ENCODE measurements at regions not wholly inside any gene's neighbourhood (a gene's known extent, or its start where the extent isn't known, plus 50 kb on each side); places are given as distances from the start of the nearest gene placed in this dataset.

DNA sequence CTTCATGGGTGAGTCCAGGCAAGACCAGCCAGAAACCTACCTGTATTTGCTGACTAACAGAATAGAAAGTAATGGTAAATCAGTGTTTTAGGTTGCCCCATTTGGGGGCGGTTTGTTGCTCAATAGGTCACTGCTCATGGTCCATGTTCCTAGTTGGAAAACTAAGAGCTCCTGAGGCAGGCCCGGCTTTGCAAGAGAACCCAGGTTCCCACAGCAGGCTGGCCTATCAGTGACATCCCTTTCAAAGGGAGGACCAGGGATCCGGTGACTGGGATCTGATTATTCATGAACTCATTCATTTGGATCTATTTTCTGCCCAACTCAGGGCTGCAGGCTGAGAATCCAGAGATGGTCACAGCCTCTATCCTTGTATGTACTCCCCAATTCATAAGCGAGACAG lies 163.9 kb downstream of the WNT7A start:
- DNase-seq (ENCODE audit: missing footprints) (no peak), ATAC-seq (no peak)
- intact Hi-C loops (cut with DNase I) = no loop called here

DNA sequence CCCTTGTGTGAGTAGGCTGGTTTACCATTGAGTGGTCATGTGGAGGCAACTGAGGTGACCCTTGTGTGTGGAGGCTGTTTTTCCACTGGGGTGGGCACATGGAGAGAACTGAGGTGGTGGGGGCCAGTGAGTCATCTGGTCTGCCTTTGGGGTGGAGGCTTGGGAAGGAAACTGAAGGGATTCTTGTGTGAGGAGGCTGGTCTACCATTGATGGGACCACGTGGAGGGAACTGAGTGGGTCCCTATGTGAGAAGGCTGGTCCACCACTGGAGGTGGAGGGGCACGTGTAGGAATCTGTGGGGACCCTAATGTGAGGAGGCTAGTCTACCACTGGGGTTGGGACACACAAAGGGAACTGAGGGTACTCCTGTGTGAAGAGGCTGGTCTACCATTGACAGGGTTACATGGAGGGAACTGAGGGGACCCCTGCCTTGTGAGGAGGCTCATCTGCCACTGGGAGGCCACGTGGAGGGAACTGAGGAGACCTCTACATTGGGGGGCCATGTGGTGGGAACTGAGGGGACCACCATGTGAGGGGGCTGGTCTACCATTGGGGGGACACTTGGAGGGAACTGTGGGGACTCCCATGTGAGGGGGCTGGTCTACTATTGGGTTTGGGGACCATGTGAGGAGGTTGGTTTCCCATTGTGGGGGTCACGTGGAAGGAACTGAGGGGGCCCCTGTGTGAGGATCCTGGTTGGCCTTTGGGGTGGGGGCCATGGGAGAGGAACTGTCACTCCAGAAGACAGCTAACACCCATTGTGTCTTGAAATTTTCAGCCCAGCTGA lies 164.5 kb downstream of the WNT7A start:
- ATAC-seq (no peak), DNase-seq (ENCODE audit: missing footprints) (no peak)
- intact Hi-C loops (cut with DNase I) = no loop called here

DNA sequence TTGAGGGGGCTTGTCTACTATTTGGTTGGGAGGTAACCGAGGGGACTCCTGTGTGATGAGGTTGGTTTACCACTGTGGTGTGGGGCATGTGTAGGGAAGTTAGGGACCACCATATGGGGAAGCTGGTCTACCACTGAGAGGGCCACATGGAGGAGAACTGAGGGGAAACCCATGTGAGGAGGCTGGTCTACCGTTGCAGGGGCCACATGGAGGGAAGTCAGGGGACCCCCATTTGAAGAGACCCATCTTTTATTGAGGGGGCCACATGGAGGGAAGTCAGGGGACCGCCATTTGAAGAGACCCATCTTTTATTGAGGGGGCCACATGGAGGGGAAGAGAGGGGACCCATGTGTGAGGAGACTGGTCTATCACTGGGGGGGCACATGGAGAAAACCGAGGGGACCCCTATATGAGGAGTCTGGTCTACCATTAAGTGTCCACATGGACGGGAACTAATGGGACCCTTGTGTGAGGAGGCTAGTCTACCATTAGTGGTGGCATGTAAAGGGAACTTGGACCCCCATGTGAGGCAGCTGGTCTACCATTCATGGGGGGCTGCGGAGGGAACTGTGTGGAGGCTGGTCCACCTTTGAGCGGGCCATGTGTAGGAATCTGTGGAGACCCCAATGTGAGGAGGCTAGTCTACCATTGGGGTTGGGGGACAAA lies 165.5 kb downstream of the FBLN2 start:
- DNase-seq (ENCODE audit: missing footprints) (no peak), ATAC-seq (no peak)
- intact Hi-C loops (cut with DNase I) = no loop called here

GRCh38 chr3:13713396-13713795 lies 164.5 kb downstream of the FBLN2 start:
- intact Hi-C loops (cut with DNase I) = no loop called here
- no peak for DNase-seq (ENCODE audit: missing footprints)
- ATAC-seq = no peak

GRCh38 chr3:13712682-13713180 lies 163.8 kb downstream of the FBLN2 start:
- no peak for DNase-seq (ENCODE audit: missing footprints)
- intact Hi-C loops (cut with DNase I) = no loop called here
- ATAC-seq = no peak

GRCh38 chr3:13711911-13712650 lies 163.2 kb downstream of the FBLN2 start:
- intact Hi-C loops (cut with DNase I) = no loop called here
- ATAC-seq (no peak), DNase-seq (ENCODE audit: missing footprints) (no peak)

DNA sequence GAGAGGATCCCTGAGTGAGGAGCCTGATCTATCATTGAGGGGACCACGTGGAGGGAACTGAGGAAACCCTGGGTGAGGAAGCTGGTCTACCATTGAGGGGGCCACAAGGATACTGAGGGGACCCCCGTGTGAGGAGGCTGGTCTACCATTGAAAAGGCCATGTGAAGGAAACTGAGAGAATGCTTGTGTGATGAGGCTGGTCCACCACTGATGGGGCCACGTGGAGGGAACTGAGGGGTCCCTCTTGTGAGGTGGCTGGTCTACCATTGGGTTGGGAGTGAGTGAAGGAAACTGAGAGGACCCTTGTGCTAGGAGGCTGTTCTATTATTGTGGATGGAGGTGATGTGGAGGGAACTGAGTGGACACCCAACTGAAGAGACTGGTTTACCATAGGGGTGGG lies 161.3 kb downstream of the FBLN2 start:
- DNase-seq (ENCODE audit: missing footprints) = no peak
- intact Hi-C loops (cut with DNase I) = no loop called here
- ATAC-seq = no peak

GRCh38 chr3:13709706-13710105 lies 160.8 kb downstream of the FBLN2 start:
- no peak for DNase-seq (ENCODE audit: missing footprints)
- ATAC-seq = no peak
- intact Hi-C loops (cut with DNase I) = no loop called here

GRCh38 chr3:13708871-13709595 lies 160.1 kb downstream of the FBLN2 start:
- no peak for DNase-seq (ENCODE audit: missing footprints)
- intact Hi-C loops (cut with DNase I) = no loop called here
- no peak for ATAC-seq

DNA sequence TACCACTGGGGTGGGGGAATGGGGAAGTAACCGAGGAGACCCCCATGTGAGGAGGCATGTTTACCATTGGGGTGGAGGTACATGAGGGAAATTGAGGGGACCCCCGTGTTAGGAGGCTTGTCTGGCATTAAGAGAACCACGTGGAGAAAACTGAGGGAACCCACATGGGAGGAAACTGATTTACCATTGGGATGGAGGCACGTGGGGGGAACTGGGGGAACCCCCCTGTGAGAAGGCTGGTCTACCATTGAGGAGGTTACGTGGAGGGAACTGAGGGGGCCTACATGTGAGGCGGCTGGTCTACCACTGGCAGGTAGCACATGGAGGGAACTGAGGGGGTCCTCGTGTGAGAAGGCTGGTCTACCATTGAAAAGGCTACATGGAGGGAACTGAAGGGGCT lies 159.4 kb downstream of the FBLN2 start:
- DNase-seq (ENCODE audit: missing footprints) (no peak), ATAC-seq (no peak)
- intact Hi-C loops (cut with DNase I) = no loop called here

DNA sequence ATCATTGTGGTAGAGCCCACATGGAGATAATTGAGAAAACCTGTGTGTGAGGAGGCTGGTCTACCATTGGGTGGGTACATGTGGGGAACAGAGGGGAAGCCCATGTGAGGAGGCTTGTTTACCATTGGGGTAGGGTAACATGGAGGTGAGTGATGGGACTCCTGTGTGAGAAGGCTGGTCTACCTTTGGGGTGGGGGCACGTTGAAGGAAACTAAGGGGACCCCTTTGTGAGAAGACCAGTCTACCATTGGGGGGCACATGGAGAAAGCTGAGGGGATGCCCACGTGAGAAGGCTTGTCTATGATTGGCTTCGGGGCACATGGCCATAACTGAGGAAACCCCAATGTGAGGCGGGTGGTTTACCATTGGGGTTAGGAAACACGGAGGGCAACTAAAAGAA lies 158.5 kb downstream of the FBLN2 start:
- DNase-seq (ENCODE audit: missing footprints) = no peak
- no peak for ATAC-seq
- intact Hi-C loops (cut with DNase I) = no loop called here

GRCh38 chr3:13706886-13707285 lies 158.0 kb downstream of the FBLN2 start:
- no peak for DNase-seq (ENCODE audit: missing footprints)
- intact Hi-C loops (cut with DNase I) = no loop called here

DNA sequence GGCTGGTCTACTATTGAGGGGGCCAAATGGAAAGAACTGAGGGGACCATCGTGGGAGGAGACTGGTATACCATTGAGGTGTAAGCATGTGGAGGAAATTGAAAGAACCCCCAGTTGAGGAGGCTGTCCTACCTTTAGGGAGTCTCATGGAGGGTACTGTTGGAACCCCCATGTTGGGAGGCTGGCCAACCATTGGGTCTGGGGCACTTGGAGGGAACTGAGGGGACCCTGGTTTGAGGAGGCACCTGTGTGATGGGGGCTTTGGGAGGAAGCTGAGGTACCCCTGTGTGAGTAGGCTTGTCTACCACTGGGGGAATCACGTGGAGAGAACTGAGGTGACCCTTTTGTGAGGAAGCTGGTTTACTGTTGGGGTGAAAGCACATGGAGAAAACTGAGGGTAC lies 157.5 kb downstream of the FBLN2 start:
- DNase-seq (ENCODE audit: missing footprints) = no peak
- no peak for ATAC-seq
- intact Hi-C loops (cut with DNase I) = no loop called here

More at GRCh38 chr3:13706886-13707285, 158.0 kb downstream of the FBLN2 start:
- no peak for ATAC-seq

- intact Hi-C loops (cut with DNase I) = no loop called here
- DNase-seq (ENCODE audit: missing footprints) = no peak
Measured at GRCh38 chr3:13705702-13706280, 156.9 kb downstream of the FBLN2 start.

DNA sequence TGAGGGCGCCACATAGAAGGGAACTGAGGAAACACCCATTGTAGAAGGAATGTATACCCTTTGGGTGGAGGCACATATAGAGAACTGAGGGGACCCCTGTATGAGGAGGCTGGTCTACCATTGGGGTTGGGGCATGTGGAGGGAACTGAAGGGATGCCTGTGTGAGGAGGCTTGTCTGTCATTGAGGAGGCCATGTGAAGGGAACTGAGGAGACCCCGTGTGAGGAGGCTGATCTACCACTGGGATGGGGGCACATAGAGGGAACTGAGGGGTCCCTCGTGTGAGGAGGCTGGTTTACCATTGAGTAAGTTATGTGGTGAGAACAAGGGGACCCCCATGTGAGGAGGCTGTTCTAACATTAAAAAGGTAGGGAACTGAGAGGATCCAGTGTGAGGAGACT lies 156.1 kb downstream of the FBLN2 start:
- ATAC-seq = no peak
- intact Hi-C loops (cut with DNase I) = no loop called here
- no peak for DNase-seq (ENCODE audit: missing footprints)

More at GRCh38 chr3:13705702-13706280, 156.9 kb downstream of the FBLN2 start:
- ATAC-seq = no peak

DNA sequence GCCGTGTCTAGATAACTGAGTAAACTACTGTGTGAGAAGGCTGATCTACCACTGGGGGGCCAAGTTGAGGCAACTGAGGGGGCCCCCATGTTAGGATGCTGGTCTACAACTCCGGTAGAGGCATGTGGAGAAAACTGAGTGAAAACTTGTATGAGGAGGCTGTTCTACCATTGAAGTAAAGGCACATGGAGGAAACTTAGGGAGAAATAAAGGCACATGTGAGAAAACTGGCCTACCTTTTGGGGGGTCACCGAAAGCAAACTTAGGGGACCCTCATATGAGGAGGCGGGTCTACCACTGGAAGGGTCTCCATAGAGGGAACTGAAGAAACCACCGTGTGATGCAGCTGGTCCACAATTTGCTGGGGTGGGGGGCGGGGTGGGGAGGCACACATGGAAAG lies 155.2 kb downstream of the FBLN2 start:
- intact Hi-C loops (cut with DNase I) = no loop called here
- no peak for ATAC-seq
- no peak for DNase-seq (ENCODE audit: missing footprints)

- DNase-seq (ENCODE audit: missing footprints) (no peak), ATAC-seq (no peak)
Measured at GRCh38 chr3:13703071-13703470, 154.1 kb downstream of the FBLN2 start.

DNA sequence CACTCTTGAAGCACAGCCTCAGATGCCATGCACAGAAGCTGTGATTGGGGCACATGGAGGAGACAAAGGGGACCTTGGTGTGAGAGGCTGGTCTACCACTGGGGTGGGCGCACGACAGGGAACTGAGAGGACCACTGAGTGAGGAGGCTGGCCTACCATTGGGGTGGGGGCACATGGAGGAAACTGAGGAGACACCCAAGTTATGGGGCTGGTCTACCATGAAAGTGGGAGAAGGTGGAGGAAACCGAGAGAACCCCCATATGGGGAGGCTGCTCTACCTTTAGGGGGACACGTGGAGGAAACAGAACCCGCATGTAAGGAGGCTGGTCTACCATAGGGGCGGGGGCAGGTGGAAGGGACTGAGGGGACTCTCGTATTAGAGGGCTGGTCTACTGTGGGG lies 153.4 kb downstream of the FBLN2 start:
- ATAC-seq (no peak), DNase-seq (ENCODE audit: missing footprints) (no peak)
- intact Hi-C loops (cut with DNase I) = no loop called here

More at GRCh38 chr3:13703071-13703470, 154.1 kb downstream of the FBLN2 start:
- intact Hi-C loops (cut with DNase I) = no loop called here

DNA sequence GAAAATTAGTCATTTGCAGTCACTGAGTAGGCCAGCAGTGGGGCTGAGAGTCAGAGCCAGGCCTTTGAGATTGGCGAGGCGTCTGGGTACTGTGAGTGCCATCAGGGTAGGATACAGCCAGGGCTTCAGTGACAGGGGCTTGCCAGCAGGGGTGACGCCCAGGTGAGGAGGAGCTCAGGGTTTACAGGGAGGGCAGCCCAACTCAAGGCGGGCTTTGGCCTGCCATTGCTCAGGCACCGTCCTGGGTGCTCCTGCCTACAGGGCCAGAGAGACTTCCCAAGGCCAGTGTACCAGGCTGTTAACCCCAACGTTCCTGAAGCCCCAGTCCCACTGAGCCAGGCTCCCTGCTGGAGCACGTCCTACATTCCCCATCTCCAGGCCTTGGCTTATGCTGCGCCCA lies 152.0 kb downstream of the FBLN2 start:
- DNase-seq (ENCODE audit: missing footprints) = no peak
- intact Hi-C loops (cut with DNase I) = no loop called here
- no peak for ATAC-seq
